ENCODE measurements at regions not wholly inside any gene's neighbourhood (a gene's known extent, or its start where the extent isn't known, plus 50 kb on each side); places are given as distances from the start of the nearest gene placed in this dataset.

DNA sequence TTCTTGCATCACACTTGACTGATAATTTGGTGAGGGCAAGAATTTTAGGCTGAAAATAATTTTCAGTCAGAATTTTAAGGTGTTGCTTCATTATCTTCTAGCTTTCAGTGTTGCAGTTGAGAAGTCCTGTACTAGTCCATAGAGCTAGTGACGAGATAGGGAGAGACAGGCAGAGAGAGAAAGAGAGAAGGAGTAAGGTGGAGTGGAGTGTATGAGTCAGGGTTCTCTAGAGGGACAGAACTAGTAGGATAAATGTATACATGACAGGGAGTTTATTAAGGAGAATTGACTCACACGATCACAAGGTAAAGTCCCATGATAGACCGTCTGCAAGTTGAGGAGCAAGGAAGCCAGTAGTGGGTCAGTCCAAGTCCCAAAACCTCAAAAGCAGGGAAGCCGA is 127.2 kb downstream of the UTP18 start:
- TF ChIP-seq, protein P1, sequence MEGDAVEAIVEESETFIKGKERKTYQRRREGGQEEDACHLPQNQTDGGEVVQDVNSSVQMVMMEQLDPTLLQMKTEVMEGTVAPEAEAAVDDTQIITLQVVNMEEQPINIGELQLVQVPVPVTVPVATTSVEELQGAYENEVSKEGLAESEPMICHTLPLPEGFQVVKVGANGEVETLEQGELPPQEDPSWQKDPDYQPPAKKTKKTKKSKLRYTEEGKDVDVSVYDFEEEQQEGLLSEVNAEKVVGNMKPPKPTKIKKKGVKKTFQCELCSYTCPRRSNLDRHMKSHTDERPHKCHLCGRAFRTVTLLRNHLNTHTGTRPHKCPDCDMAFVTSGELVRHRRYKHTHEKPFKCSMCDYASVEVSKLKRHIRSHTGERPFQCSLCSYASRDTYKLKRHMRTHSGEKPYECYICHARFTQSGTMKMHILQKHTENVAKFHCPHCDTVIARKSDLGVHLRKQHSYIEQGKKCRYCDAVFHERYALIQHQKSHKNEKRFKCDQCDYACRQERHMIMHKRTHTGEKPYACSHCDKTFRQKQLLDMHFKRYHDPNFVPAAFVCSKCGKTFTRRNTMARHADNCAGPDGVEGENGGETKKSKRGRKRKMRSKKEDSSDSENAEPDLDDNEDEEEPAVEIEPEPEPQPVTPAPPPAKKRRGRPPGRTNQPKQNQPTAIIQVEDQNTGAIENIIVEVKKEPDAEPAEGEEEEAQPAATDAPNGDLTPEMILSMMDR (IDR thresholded peaks at IDR 0.05; ENCODE audit: low read depth, low read length, missing control alignments): no peak
- no peak overlapping the region for H3K4me3 ChIP-seq (ENCODE audit: low read depth, low read length)
- DNase-seq (ENCODE audit: low read depth): no peak

DNA sequence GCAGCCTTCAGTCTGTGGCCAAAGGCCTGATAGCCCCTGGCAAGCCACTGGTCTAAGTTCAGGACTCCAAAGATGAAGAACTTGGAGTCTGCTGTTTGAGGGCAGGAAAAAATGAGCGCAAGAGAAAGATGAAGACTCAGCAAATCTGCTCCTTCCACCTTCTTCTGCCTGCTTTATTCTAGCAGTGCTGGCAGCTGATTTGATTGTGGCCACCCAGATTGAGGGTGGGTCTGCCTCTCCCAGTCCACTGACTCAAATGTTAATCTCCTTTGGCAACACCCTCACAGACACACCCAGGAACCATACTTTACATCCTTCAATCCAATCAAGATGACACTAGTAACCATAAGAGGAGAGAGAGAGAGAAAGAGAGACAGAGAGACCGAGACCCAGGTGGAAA is 127.6 kb downstream of the UTP18 start:
- no peak overlapping the region for H3K4me3 ChIP-seq (ENCODE audit: low read depth, low read length)
- DNase-seq (ENCODE audit: low read depth): no peak
- TF ChIP-seq, protein P1 (IDR thresholded peaks at IDR 0.05; ENCODE audit: low read depth, low read length, missing control alignments): no peak

DNA sequence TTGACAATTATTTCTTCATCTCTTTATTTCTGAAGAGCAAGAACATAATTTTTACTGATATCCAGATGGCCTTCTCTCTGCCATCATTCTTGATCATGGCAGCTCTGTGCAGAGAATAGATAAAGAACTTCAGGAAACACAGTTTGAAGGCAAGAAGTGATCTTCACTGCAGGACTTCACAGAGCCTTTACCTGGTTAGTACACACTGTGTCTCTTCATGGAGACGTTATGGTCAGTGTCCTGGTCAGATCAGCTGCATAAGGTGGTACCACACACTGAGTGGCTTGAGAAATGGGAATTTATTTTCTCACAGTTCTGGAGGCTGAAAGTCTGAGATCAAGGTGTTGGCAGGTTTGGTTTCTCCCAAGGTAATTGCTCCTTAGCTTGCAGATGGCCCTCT is 129.5 kb downstream of the UTP18 start:
- no peak for DNase-seq (ENCODE audit: low read depth)
- no peak overlapping the region for H3K4me3 ChIP-seq (ENCODE audit: low read depth, low read length)
- TF ChIP-seq, protein P1 (IDR thresholded peaks at IDR 0.05; ENCODE audit: low read depth, low read length, missing control alignments): no peak

DNA sequence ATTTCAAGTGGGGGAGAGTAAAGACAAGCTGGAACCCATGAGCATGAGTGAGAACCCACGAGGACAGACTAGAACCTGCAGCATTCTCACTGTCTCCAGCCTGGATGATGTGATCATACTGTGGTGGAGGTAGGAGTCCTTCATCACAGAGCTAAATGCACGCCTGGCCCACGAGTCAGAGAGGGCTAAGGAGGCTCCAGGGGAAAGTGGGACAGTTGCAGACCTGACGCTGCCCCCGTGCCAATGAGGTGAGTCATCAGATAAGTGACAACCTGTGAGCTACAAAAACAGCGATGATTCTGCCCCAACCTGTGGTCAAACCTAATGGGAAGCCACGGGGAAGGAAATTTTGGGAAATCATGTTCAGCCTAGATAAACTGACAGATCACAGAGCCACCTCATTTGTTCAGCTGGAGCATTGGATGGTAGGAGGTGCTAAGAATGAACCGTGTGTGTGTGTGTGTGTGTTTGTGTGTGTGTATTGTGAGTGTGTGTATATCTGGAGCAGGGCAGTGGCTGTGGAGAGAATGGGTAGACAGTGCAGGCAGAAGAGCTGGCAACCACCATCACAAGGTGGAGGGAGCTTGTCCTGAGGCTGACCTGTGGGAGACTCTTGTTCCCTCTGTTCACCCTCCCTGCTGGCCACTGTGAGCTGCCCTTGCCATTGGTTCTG is 131.8 kb downstream of the UTP18 start:
- no peak overlapping the region for H3K4me3 ChIP-seq (ENCODE audit: low read depth, low read length)
- TF ChIP-seq, protein P1 (IDR thresholded peaks at IDR 0.05; ENCODE audit: low read depth, low read length, missing control alignments): no peak
- no peak for DNase-seq (ENCODE audit: low read depth)

DNA sequence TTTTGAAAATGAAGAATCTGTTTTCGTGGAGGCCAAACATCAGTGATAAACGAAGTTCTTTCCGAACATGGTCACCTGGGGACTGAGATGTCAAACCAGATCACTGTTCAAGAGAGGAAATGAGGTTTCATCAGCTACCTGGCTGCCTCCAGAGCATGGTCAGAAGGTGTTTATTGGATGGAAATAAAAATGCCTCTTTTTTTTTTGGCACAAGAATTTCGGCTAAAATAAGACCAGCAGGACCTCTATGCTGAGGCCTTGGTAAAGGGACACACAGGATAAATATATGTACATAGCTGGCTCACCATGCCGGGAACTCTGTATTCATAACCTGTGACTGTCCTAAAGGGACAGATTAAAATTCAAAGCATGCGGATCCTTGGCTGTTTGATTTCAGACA is 135.3 kb downstream of the UTP18 start:
- DNase-seq (ENCODE audit: low read depth): no peak
- TF ChIP-seq, protein P1 (IDR thresholded peaks at IDR 0.05; ENCODE audit: low read depth, low read length, missing control alignments): no peak
- H3K4me3 ChIP-seq (ENCODE audit: low read depth, low read length): no peak overlapping the region

DNA sequence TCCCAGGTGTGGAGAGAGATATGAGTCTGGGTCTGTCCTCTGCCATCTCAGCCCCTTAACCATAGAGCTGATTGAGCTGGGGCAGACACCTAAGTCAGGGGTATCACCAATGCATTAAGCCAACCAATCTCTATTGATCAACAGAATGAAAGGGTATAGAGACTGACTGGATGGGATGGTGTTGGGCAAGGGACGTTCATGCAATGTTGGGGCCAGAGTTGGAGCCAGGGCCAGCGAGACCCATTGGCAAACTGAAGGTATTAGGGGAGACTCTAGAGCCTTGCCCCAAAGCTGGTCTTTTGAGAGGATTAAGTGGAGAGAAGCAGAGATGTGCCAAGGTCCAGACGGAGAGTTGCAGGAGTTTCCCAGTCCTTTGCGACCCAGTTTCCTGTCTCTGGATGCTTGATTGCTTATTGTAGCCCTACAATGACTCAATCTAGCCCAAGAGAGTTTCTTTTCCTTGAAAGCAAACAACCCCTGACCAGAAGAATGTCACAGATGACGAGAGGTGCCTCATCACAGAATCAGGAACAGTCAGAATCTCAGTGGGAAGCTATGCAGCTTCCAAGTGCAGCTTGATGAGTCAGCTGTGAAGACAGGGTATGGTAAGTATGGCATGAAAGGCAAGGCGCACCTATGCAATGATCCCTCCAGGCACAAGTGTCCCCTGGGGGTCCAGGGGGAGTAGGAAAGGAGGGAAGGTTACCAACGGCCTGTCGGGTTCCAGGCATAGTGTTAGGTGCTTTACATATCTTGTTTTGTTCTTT is 137.2 kb downstream of the UTP18 start:
- no peak for DNase-seq (ENCODE audit: low read depth)
- TF ChIP-seq, protein P1 (IDR thresholded peaks at IDR 0.05; ENCODE audit: low read depth, low read length, missing control alignments): no peak
- no peak overlapping the region for H3K4me3 ChIP-seq (ENCODE audit: low read depth, low read length)

Data from GM12864 (cell line).